ENCODE measurements at regions not wholly inside any gene's neighbourhood (a gene's known extent, or its start where the extent isn't known, plus 50 kb on each side); places are given as distances from the start of the nearest gene placed in this dataset.

- no peaks in the 10 kb centered on the region for H3K4me1 ChIP-seq (ENCODE audit: insufficient read depth, low read length)
- H4K20me1 ChIP-seq (ENCODE audit: control insufficient read depth, insufficient read depth, insufficient read length) = no peaks in the 10 kb centered on the region
- no peaks in the 10 kb centered on the region for H3K27me3 Mint-ChIP-seq (ENCODE audit: low read depth)
- H4K8ac ChIP-seq (replicated peaks; ENCODE audit: insufficient read length, low read depth, low read length) = no peak overlapping the region
- no peak overlapping the region for H3K18ac ChIP-seq (ENCODE audit: insufficient read length, low read depth, low read length)
- H2BK15ac ChIP-seq (ENCODE audit: low read depth, low read length) = no peak overlapping the region
- no peak overlapping the region for H2BK120ac ChIP-seq (ENCODE audit: low read depth, low read length, poor library complexity, severe bottlenecking)
- no peak overlapping the region for H2BK12ac ChIP-seq (ENCODE audit: insufficient read length, low read depth, low read length)
- H3K23me2 ChIP-seq (ENCODE audit: insufficient read length, low read depth, low read length, poor library complexity, severe bottlenecking) = no peaks in the 10 kb centered on the region
- H3K4ac ChIP-seq (ENCODE audit: low read depth, low read length) = no peak overlapping the region
- H2AFZ ChIP-seq (ENCODE audit: low read length) = no peak overlapping the region
- no peaks in the 10 kb centered on the region for H3K4me1 Mint-ChIP-seq
- H3K4me2 ChIP-seq (ENCODE audit: insufficient read depth, insufficient read length, low read length) = no peak overlapping the region
- H3K9me3 Mint-ChIP-seq = peaks cover 0 to 2% of the 10 kb centered on the region in 2 experiments; a peak in 3 of 5 replicates
- no peak overlapping the region for H3K14ac ChIP-seq (ENCODE audit: insufficient read depth, low read length)
- no peaks in the 10 kb centered on the region for H3K27me3 ChIP-seq (ENCODE audit: insufficient read depth, low read length)
- DNase-seq = no peak
- H3T11ph ChIP-seq (ENCODE audit: low read length) = no peak overlapping the region
- no peak overlapping the region for H3K56ac ChIP-seq (ENCODE audit: insufficient read length, low read depth, low read length)
- H3K79me2 ChIP-seq (ENCODE audit: insufficient read depth, low read length) = no peaks in the 10 kb centered on the region
- H2AK5ac ChIP-seq (ENCODE audit: insufficient read length, low read length) = no peak overlapping the region
- H3K9ac ChIP-seq (ENCODE audit: extremely low read depth, insufficient read length, low read length) = no peak overlapping the region
- WGBS (ENCODE audit: extremely low coverage, insufficient read length, low lambda C conversion rate) = no CpG with 5 or more reads among the region's 1 CpG
- no peak overlapping the region for H2BK20ac ChIP-seq (ENCODE audit: low read depth, low read length, poor library complexity, severe bottlenecking)
- peaks cover 0 to 3% (median 3%) of the 10 kb centered on the region in 3 experiments; a peak in 1 of 7 replicates for H3K36me3 Mint-ChIP-seq (ENCODE audit: insufficient read depth in 1 of 3, low read depth in 3 of 3)
- no peaks in the 10 kb centered on the region for H3K9me3 ChIP-seq (ENCODE audit: control insufficient read depth, low read depth, low read length)
- no peak overlapping the region for H3K27ac ChIP-seq (ENCODE audit: insufficient read length, low read depth, low read length)
- H3K79me1 ChIP-seq (ENCODE audit: insufficient read depth, low read depth, low read length, poor library complexity, severe bottlenecking) = no peaks in the 10 kb centered on the region
- H2BK5ac ChIP-seq (ENCODE audit: insufficient read length, low read length) = no peak overlapping the region
- H3K27ac Mint-ChIP-seq = no peak overlapping the region
- no peak overlapping the region for H4K5ac ChIP-seq (ENCODE audit: insufficient read length, low read depth, low read length)
- H3K4me3 Mint-ChIP-seq = no peak overlapping the region
- no peak overlapping the region for H4K91ac ChIP-seq (ENCODE audit: insufficient read length, low read depth, low read length)
- no peak overlapping the region for H3K23ac ChIP-seq (ENCODE audit: insufficient read length, low read depth, low read length)
- TF ChIP-seq CTCF (conservative IDR thresholded peaks at IDR 0.05) = no peak
Measured at GRCh38 chr2:180231015-180231414, 223.9 kb upstream of the CWC22 start.

Data from H9 (cell line).